T-helper 2 cell (primary cell): ENCODE measurements at regions not wholly inside any gene's neighbourhood (a gene's known extent, or its start where the extent isn't known, plus 50 kb on each side); places are given as distances from the start of the nearest gene placed in this dataset.
"Not testable (repeated sequence)": the region's sequence is repeated elsewhere in the genome, so short reads cannot be mapped to it uniquely, and the experiment has no call there.

ENCODE experiments used
- DNase-seq, 5 experiments: peaks; one replicate each; pipeline versions ENCODE4 v3.0.0 to v3.0.0-alpha.2; 2012 to 2022

DNA sequence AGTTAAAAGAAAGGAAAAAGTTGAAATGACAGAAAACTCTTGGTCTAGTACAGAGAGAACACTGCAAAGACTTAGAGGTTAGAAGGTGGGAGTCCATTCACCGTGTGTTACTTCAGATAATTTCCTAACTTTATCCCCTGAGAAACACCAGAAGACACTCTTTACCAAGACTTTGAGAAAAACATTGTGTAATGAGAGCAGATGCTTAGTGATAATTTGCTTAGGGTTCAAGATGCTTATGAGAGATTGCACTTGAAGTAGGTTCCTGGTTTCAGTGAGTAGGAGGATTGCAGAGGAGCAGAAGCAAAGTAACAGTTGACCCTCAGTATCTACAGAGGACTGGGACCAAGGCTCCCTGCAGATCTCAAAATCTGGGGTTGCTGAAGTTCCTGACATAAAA, 594.1 kb downstream of the NR2F2 start:
- no peak for DNase-seq

DNA sequence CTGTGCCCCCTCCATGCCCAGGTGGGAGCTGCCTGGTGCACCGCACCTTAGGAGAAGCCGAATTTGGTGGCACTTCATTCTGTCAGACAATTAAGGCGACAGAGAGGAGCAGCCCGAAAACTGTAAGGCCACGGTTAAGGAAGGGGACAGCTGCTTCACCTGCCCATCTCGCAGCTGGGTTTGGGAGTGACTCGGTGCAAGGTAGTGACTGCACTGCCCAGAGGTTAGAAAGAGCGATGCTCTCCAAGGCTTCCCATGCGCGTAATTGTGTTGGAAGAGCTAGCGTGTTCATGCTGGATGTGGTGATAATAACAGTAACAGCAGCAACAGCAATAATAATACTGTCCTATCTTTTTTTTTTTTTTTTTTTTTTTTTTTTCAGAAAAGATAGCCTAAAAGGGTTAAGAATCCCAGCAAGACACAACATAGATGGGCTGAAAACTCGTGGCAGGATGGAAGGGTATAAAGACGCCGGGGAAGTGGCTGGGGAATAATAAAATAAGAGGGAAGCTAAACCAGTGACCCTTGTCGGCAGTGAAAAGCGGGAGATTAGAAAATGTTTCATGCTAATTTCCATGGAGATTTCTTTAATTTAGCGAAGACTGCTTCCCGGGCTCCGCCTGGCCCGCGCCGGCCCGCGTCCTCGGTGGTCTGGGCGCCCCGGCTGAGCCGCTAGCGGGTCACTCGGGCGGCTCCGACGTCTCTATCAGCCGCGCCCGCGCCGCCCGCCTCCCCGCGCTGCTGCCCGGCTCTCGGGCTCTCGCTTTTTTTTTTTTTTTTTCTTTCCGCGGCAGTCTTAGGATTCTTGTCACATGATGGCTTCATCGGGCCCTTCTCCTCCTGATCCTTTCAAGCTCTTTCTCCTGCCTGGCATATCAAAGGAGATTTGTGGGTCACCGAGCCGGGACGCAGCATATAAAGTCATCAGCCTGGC, 617.1 kb downstream of the NR2F2 start:
- no peak for DNase-seq

DNA sequence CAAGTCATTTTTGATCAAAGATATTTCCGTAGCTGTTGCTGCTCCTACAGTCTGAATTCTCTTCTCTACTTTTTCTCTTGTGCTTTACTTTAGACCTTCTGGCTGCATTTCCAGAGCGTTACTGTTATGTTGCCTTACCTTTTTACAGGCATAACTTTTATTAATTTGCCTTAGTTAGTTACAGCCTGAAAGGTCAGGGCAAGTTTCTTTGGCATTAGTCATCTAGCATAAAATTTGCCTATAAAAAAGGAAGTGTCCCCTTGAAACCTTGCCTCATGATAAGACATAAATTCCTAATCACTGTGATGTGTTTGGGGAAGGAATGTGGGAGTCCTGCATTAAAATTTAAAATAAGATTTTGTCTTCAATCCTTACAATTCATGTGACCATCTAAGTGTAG, 618.5 kb downstream of the NR2F2 start:
- DNase-seq: no peak

DNA sequence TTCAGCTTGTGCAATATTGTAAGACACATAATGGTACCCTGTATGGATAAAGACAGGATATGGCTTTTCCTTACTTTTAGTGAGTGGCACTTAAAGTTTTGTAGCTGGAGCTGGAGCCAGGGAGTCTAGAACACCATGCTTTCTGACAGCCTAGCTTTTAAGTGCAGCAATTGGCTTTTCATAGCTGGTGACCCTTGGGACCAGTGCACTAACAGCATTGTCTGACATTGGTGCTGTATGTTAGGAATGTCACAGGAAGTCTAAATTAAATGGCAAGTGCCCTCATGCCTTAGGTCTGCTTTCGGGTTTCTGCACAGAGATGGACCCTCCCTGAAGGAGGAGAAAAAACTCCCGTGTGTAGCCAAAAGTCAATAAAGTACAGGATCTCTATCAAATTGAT, 628.2 kb downstream of the NR2F2 start:
- DNase-seq: no peak

DNA sequence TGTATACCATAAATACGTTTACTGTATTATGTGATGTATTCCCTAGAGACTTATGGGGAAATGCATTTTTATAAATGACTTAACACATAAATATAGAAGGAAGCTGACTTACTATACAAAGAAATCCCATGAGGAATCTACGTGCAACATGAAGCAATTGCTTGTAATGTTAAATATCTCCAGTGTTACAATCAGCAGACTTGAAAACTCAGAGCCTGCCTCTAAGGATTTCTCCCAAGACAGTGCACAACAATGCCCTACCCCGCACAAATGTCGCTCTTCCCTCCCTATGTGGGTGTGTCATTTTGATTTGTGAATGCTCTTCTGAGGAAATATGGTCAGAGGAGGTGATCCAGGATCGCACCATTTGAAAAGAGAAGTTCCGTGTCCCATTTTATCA, 629.0 kb downstream of the NR2F2 start:
- no peak for DNase-seq

DNA sequence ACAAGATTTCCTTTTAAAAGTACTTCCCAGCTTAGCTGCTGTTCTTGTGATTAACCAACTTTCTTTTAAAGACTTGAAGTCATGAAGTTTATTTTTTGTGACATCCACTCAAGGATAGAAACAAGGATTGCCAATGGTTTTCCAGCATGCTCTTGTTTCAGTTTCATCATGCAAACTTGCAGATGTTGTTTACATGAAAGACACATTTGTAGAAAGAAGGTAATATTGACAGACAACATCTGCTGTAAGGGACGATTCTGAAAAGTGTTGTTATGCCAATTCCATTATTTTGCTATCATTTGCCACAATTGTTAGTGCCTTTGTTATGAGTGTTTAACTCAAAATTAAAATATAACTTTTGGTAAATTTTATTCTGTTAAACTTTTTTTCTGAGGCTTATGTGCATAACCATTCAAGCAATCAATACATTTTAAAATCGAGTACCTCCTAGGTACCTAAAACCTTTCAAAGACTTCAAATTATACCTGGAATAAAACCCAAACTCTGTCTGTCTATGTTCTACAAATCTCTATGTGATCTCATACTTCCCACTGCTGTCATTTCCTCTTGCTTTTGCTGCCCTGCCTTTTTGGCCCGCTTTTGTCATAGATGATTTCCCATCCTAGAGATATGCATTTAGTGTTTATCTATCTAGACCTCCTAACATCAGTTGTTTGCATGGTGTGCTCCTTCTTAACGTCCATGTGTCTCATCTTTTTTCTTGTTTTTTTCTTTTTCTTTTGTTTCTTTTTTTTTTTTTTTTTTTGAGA, 630.4 kb downstream of the NR2F2 start:
- no peak for DNase-seq

DNA sequence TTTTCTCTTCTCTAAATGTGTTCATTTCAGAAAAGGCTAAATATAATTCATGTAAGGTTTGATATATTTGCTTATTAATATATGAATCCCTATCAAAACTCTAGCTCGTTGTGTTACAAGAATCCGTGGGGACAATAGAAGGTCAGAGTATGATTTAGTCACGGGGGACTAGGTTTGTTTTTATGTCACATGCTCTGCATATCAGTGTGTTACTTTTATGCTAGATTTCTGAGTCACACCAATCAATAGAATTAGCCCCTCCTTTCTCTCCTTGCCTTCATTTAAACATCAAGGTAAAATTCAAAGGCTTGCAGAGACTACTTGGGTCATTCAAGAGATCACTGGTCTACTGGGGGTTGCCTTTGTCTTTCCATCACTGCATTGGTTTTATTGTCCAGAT, 636.1 kb downstream of the NR2F2 start:
- no peak for DNase-seq

DNA sequence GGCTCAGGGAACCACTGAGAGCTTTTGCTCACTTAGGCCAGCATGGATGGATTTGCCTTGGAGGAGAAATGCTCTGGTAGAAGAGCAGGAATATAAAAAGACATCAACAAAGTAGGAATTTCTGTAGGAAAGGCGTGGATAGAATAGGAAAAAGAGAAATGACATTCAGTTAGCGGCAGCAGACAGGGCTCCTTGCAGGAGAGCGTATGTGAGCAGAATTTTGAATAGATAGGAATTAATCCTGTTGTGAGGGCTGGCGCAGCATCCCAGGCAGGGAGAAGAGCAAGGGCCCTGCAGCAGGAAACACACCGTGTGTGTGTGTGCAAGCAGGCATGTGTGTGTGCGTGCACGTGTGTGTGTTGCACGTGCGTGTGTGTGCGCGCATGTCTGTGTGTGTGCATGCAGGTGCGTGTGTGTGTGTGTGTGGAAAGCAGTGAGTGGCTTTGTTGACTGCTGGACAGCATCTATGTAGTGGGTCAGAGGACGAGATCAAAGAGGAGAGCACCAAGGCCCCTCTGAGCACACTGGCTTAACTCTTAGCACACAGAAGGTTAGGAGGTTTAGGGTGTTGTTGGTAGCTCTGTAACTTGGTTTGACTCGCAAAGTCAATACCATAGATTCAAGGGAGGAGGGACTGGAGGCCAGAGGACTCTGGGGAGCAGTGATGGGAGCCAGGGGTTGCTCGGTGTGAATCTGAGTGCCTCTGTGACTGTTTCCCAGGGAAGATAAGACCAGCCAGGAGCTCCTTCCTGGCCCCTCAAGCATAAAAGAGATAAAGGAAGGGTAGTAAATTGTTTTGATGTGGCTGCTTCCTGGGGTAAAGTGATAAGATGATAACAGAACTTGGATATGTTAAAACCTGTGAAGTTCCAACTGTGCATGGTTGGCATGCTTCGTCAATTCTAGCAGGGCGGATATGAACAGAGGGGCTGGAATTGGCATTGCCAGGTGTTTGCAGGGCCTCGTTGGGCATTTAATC, 639.5 kb downstream of the NR2F2 start:
- DNase-seq: no peak

DNA sequence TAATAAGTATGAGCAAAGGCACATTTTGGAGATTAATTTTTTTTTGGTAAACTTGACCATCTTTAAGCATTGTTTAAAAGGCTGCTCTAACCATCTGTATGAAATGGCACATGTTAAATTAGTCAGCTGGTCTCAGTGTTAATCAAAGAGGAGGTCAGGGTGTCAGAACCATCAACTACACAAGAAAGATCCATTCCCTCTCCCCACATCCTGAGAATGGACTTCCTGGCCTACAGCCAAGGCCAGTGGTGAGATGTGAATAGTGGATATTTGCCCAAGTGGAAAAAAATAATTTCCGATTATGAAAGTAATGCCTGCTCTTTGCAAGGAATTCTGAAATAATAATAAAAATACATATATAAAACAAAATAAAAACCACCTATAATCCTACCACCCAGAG, 641.7 kb downstream of the NR2F2 start:
- no peak for DNase-seq

DNA sequence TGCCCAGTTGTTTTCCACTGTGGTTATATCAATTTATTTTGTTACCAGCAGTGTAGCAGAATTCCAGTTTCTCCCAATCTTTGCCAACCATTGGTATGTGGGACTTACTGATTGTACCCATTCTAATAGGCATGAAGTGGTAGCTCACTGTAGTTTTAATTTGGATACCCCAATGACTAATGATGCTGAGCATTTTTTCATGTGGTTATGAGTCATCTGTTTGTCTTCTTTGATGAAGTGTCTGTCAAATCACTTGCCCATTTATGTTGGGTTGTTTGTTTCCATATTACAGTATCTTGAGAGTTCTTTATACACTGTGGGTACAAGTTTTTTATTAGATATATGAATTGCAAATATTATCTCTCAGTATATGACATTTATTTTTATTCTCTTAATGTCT, 644.3 kb downstream of the NR2F2 start:
- no peak for DNase-seq

DNA sequence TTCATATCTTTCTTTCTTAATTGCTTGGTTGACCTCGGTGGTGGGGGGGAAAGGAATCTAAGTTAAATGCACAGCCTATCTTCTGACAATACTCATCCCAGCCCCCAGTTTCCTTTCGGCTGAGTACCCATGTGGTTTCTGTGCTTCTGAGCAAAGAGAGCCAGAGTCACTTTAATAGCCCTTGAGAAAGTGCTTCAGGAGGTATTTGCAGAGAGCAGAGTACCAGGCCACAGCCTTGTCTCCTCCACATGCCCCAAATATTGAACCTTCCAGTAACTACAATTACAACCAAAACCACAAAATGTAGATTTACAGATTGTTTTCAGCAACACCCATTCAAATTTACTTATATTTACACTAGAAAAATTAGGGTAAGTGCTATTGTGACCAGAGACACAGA, 647.4 kb downstream of the NR2F2 start:
- no peak for DNase-seq

DNA sequence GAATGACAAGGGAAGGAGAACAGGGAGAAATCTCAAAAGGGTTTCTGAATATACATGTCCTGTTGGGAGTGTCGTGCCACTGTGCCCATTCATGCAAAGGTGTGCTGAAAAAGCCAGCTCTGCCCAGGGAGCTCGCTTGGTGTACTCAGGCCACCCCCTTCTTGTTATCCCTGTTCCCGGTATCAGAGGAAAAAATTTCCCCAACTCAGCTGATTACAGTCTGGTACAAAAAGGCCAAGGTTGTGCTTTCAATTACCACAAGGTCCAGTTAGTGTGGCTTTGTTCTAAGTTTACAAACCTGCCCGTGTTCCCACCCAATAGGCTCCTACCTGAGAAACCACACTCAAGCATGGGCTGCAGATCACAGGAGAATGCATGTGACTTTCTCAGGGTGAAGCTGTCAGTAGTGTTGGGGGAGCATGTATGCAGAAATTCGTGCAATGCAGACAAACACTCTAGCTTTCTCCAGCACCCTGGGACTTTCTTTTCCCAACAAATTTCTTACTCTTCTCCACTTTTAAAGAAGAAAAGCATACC, 648.5 kb downstream of the NR2F2 start:
- DNase-seq: no peak

DNA sequence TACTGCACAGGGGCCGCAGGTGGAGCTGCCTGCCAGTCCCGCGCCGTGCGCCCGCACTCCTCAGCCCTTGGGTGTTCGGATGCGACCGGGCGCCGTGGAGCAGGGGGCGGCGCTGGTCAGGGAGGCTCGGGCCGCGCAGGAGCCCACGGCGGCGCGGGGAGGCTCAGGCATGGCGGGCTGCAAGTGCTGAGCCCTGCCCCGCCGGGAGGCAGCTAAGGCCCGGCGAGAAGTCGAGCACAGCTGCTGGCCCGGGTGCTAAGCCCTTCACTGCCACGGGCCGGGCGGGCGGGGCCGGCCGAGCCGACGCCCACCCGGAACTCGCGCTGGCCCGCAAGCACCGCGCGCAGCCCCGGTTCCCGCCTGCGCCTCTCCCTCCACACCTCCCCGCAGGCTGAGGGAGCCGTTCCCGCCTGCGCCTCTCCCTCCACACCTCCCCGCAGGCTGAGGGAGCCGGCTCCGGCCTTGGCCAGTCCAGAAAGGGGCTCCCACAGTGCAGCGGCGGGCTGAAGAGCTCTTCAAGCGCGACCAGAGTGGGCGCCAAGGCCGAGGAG, 653.7 kb downstream of the NR2F2 start:
- DNase-seq: not testable (repeated sequence)

DNA sequence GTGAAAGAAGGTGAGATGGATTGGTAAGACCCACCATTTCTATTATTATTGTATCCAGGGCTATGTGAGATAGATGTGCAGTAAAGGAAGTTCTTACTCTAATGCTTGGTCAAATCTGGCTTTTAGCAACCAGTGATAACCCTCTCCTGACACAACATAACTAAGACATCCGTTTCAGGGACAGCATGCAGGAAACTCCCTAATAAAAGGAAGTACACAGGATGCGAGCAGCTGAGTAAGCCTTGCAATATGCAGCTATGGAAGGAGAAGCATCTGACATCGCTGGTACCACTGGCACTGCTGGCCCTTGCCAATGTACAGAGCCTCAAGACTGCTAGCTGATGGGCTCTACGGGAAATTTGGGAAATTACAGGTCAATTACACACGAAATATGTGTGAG, 662.3 kb downstream of the NR2F2 start:
- no peak for DNase-seq

DNA sequence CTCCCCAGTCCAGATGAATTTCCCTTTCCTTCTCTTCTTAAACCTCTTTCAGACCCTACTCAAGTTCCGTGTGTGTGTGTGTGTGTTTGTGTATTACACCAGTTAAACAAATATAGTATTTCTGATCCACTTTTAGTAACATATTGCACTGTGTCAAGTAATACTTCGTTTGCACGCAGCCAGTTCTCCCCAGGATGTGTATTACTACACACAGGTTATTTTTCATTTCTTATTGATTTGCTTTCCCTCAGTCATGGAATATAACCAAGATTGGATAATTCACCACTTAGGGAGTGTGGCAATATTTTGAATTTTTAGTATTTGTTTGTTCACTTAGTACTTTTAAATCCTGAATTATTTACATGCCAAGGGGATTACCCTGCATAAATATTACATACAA, 667.0 kb downstream of the NR2F2 start:
- DNase-seq: no peak

DNA sequence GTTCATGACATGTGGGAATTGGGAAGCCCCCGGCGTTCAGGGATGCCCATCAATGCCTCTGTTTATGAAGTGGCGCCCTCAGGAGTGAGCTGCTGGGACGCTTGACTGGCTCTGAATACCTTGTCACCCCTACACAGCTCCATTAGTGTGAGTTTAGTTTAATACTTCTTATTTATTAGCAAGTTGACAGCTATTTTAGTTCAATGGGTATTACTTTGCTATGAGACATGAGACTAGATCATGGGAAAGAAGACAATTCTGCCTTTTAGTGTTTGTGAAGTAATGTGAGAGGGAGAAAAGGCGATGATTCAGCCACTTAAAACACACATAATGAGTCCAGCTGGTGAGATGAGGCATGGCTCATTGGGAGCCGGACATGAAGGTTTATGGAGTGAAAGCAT, 678.5 kb downstream of the NR2F2 start:
- no peak for DNase-seq

DNA sequence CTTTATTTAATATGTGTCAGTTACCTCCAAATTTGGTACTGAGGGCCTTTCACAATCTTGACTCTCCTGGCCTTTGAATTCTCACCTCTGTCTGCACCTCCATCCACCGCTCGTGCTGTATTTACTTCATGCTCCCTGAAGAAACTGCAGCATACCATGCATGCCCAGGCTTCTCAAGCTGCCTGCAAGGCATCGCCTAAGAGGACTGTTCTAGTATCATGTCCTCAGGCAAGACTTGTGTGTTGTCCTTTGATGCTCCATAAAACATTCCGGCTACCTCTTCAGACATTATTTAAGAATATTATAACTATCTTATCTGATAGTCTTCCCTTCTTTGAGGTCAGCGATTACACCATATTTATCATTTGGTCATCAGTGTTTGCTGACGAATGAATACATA, 682.5 kb downstream of the NR2F2 start:
- DNase-seq: no peak

DNA sequence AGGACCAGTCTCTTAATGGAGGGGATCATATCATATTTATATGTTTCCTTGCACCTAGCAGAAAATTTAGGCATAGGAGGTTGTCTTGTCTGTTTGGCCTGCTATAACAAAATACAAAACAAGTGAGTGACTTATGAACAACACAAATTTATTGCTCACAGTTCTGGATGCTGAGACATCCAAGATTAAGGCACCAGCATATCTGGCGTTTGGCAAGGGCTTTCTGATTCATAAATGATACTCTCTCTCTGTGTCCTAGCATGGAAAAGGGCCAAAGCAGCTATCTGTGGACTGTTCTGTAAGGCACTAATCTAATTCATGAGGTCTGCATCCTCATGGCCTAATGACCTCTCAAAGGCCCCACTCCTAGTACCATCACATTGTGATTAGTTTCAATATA, 683.0 kb downstream of the NR2F2 start:
- DNase-seq: no peak

DNA sequence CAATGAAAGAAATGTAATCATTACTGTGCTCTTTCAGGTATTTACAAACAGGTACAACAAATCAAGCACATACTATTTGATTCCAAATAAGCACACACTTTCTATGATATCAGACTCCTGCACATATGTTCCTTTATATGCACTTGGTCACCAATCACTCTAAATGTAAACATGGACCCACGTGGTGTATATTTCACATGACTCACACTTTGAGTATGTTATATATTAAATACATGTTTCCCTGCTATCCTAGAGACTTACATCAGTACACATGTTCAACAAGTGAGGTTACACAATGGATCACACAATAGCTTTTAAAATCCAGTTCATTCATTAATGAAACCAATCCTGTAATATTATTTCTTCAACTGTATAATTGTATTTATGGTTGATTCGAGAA, 683.5 kb downstream of the NR2F2 start:
- DNase-seq: no peak

DNA sequence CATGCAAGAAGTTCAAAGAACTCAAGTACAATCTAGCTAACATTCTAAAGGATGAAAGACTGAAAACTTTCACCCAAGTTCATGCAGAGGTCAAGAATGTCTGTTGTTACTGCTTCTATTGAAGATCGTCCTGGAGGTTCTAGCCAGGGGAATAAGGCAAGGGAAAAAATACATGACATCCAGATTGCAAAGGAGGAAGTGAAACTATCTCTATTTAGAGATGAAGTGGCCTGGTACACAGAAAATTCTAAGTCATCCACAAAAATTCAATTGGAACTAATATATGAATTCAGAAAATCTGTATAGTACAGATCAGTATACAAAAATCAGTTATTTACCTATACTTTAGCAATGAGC, 693.0 kb downstream of the NR2F2 start:
- DNase-seq: no peak

DNA sequence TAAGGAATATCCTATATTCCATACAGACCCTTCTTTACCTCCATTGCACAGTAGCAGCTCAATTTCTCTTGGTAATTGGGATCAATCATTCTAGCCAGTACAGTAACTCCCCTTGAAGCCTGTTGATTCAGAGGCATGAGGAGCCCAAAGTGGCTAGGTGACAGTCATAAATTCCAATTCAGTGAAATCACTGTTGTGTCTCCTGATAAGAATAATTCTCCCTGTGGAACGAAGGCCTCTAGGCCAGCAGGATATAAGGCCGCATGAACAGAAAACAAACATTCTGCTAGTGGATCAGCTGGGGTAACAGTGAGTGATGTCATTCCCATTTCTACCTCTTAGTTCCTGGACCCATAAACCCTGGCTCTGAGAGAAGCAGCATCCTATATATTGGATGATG, 696.3 kb downstream of the NR2F2 start:
- no peak for DNase-seq

DNA sequence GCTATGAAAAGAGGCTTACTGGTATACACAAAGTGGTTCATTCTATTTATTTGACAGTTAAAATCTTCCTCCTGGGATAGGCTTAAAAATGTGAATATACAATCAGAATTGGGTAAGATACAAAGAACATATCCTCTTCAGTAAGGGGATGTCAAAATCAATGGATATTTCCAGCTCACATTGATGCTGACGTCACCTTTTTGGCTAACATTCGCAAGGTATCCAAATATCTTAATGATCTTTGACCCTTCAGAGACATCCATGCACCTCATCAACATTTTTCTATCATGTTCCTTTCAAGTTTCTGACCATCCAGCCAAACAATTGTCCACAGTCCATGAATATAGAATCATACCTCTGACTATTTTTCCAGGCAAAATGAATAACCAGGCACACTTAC, 697.3 kb downstream of the NR2F2 start:
- no peak for DNase-seq
